Endothelial cell (in vitro differentiated cells): ENCODE measurements at regions not wholly inside any gene's neighbourhood (a gene's known extent, or its start where the extent isn't known, plus 50 kb on each side); places are given as distances from the start of the nearest gene placed in this dataset.

Source experiments
- DNase-seq: peaks from one replicate; pipeline ENCODE4 v3.0.0; 2021; ENCODE audit warnings: low spot score
- H3K27ac Mint-ChIP-seq: one replicate; pipeline ENCODE4 v1.8.0; 2021; ENCODE audit warnings: mixed read lengths, inconsistent platforms; ENCODE audit not compliant: unreplicated experiment
- H3K27me3 Mint-ChIP-seq: one replicate; pipeline ENCODE4 v1.8.0; 2021; ENCODE audit warnings: mild to moderate bottlenecking, moderate library complexity, mixed read lengths, inconsistent platforms; ENCODE audit not compliant: unreplicated experiment
- H3K36me3 Mint-ChIP-seq: one replicate; pipeline ENCODE4 v1.8.0; 2021; ENCODE audit warnings: mild to moderate bottlenecking, low read depth, mixed read lengths, inconsistent platforms; ENCODE audit not compliant: unreplicated experiment
- H3K4me1 Mint-ChIP-seq: one replicate; pipeline ENCODE4 v1.8.0; 2021; ENCODE audit warnings: mild to moderate bottlenecking, mixed read lengths, inconsistent platforms; ENCODE audit not compliant: unreplicated experiment
- H3K4me3 Mint-ChIP-seq: one replicate; pipeline ENCODE4 v1.8.0; 2021; ENCODE audit warnings: mild to moderate bottlenecking, mixed read lengths, inconsistent platforms; ENCODE audit not compliant: unreplicated experiment
- H3K9me3 Mint-ChIP-seq: one replicate; pipeline ENCODE4 v1.8.0; 2021; ENCODE audit warnings: mixed read lengths, inconsistent platforms; ENCODE audit not compliant: unreplicated experiment
- CTCF ChIP-seq: fragments of 200-600 bp; sonication (generic); IDR thresholded peaks from one replicate; pipeline ENCODE4 v1.5.0; 2021; ENCODE audit warnings: antibody characterized with exemption; ENCODE audit not compliant: unreplicated experiment

- TF ChIP-seq CTCF, result no peak
- H3K4me1 Mint-ChIP-seq, result peaks cover 39% of the 10 kb centered on the region
- H3K27ac Mint-ChIP-seq, result no peak overlapping the region
- H3K27me3 Mint-ChIP-seq, result peaks cover 4% of the 10 kb centered on the region
- no peaks in the 10 kb centered on the region for H3K36me3 Mint-ChIP-seq
- no peaks in the 10 kb centered on the region for H3K9me3 Mint-ChIP-seq
- DNase-seq, result no peak
- H3K4me3 Mint-ChIP-seq, result no peak overlapping the region
Measured at GRCh38 chr3:177607589-177607988, 410.3 kb upstream of the TBL1XR1 start.

- no peaks in the 10 kb centered on the region for H3K36me3 Mint-ChIP-seq
- peaks cover 37% of the 10 kb centered on the region for H3K4me1 Mint-ChIP-seq
- TF ChIP-seq CTCF, result no peak
- peaks cover 4% of the 10 kb centered on the region for H3K27me3 Mint-ChIP-seq
- DNase-seq, result no peak
- H3K27ac Mint-ChIP-seq, result no peak overlapping the region
- H3K9me3 Mint-ChIP-seq, result no peaks in the 10 kb centered on the region
- H3K4me3 Mint-ChIP-seq, result no peak overlapping the region
Measured at GRCh38 chr3:177608443-177608842, 411.2 kb upstream of the TBL1XR1 start.

GRCh38 chr3:177609613-177610012 lies 412.3 kb upstream of the TBL1XR1 start:
- H3K27me3 Mint-ChIP-seq, result peaks cover 4% of the 10 kb centered on the region
- no peaks in the 10 kb centered on the region for H3K9me3 Mint-ChIP-seq
- H3K27ac Mint-ChIP-seq, result no peak overlapping the region
- peaks cover 34% of the 10 kb centered on the region for H3K4me1 Mint-ChIP-seq
- DNase-seq, result no peak
- H3K36me3 Mint-ChIP-seq, result no peaks in the 10 kb centered on the region
- TF ChIP-seq CTCF, result no peak
- no peak overlapping the region for H3K4me3 Mint-ChIP-seq

GRCh38 chr3:177610262-177610661 lies 413.0 kb upstream of the TBL1XR1 start:
- Mint-ChIP-seq H3K4me3 (no peak overlapping the region), H3K27ac (peak overlapping the region; percentile 55), H3K4me1 (peaks cover 37% of the 10 kb centered on the region), H3K9me3 (no peaks in the 10 kb centered on the region), H3K36me3 (no peaks in the 10 kb centered on the region), H3K27me3 (peaks cover 4% of the 10 kb centered on the region)
- DNase-seq, result no peak
- TF ChIP-seq CTCF, result no peak

- no peaks in the 10 kb centered on the region for H3K36me3 Mint-ChIP-seq
- TF ChIP-seq CTCF, result no peak
- no peak for DNase-seq
- no peak overlapping the region for H3K4me3 Mint-ChIP-seq
- H3K27ac Mint-ChIP-seq, result peak overlapping the region; percentile 55
- H3K9me3 Mint-ChIP-seq, result no peaks in the 10 kb centered on the region
- H3K27me3 Mint-ChIP-seq, result peaks cover 4% of the 10 kb centered on the region
- H3K4me1 Mint-ChIP-seq, result peaks cover 37% of the 10 kb centered on the region
Measured at GRCh38 chr3:177610686-177611633, 413.7 kb upstream of the TBL1XR1 start.
